K562 (cell line): ENCODE measurements at regions not wholly inside any gene's neighbourhood (a gene's known extent, or its start where the extent isn't known, plus 50 kb on each side); places are given as distances from the start of the nearest gene placed in this dataset.

ENCODE experiments used
- ATAC-seq: fragments of 200-7000 bp; cut with Tn5 transposase; 3 replicates; pipeline ENCODE4 v1.9.1; 2020; ENCODE audit warnings: moderate library complexity
- BruUV-seq: library from RNA; stranded (reverse); fragments of 400-500 nt; replicated peaks from 2 replicates; lab custom pipeline; 2021; lab: Mats Ljungman, UMichigan
- CTCF ChIA-PET: fragments of 300-600 bp; formaldehyde crosslinking; extraction: SDS; loops from one replicate; lab custom pipeline; 2021; ENCODE audit warnings: low intra/inter-chr PET ratio; lab: Yijun Ruan, JAX
- POLR2A ChIA-PET: fragments of 300-600, 350-650 bp; sonication (Branson Sonifier 250); formaldehyde crosslinking; extraction: SDS; loops from one replicate; lab custom pipeline; 2021; ENCODE audit warnings: antibody characterized with exemption, inconsistent platforms; lab: Yijun Ruan, JAX
- DNase-seq, 4 experiments: peaks; one replicate each; pipeline versions ENCODE4 v3.0.0 to v3.0.0-alpha.2; 2011 to 2018; ENCODE audit warnings: low spot score in 3 of 4, mixed read lengths in 3 of 4; ENCODE audit errors: extremely low read depth in 1 of 4
- FAIRE-seq: peaks from 2 replicates; lab custom pipeline; 2011; peaks lifted over from hg19 to GRCh38; lab: Jason Lieb, UNC
- H2AFZ ChIP-seq: 2 replicates; pipeline ENCODE4 v1.6.0; 2011; ENCODE audit warnings: low read depth, low read length, control low read depth, inconsistent platforms
- H3K27ac ChIP-seq: fragments of 200-600 bp; 3 replicates; pipeline ENCODE4 v1.8.0; 2011; ENCODE audit warnings: low read depth, mild to moderate bottlenecking, control low read depth, inconsistent platforms, low read length, moderate library complexity, mixed read lengths; ENCODE audit errors: extremely low read depth
- H3K27me3 ChIP-seq, 2 experiments: fragments of 300-600 bp in 1 of 2; 2 replicates in 1 of 2; 3 replicates in 1 of 2; pipeline versions ENCODE4 v1.6.0 to v1.8.0; 2011; ENCODE audit warnings: inconsistent platforms in 2 of 2, low read length in 2 of 2, mild to moderate bottlenecking in 1 of 2, mixed read lengths in 1 of 2, moderate library complexity in 1 of 2; ENCODE audit not compliant: control insufficient read depth in 2 of 2, insufficient read depth in 2 of 2
- H3K36me3 ChIP-seq: fragments of 300-600 bp; 3 replicates; pipeline ENCODE4 v1.8.0; 2011; ENCODE audit warnings: mild to moderate bottlenecking, low read length, inconsistent platforms; ENCODE audit not compliant: control insufficient read depth, insufficient read depth
- H3K4me1 ChIP-seq, 2 experiments: fragments of 200-600 bp in 1 of 2; replicated peaks in 1 of 2; 2 replicates in 1 of 2; 3 replicates in 1 of 2; pipeline versions ENCODE4 v1.5.1 to v1.8.0; 2011; ENCODE audit warnings: inconsistent platforms in 2 of 2, low read length in 2 of 2, mild to moderate bottlenecking in 1 of 2, mixed read lengths in 1 of 2, moderate library complexity in 1 of 2; ENCODE audit not compliant: control insufficient read depth in 2 of 2, insufficient read depth in 2 of 2
- H3K4me2 ChIP-seq: 2 replicates; pipeline ENCODE4 v1.6.1; 2011; ENCODE audit warnings: low read length, control low read depth, inconsistent platforms, mixed read lengths; ENCODE audit not compliant: insufficient read depth
- H3K4me3 ChIP-seq: fragments of 200-600 bp; sonication (generic), shearing (Covaris generic); 2 replicates; pipeline ENCODE4 v1.5.1; 2016; ENCODE audit warnings: control low read depth, inconsistent platforms
- H3K79me2 ChIP-seq: fragments of 200-600 bp; 3 replicates; pipeline ENCODE4 v1.8.0; 2011; ENCODE audit warnings: low read length, inconsistent platforms; ENCODE audit not compliant: control insufficient read depth, insufficient read depth
- H3K9ac ChIP-seq, 2 experiments: 2 replicates each; pipeline versions ENCODE4 v1.6.0 to v1.6.1; 2011; ENCODE audit warnings: low read depth in 2 of 2, low read length in 2 of 2, control low read depth in 1 of 2, inconsistent platforms in 1 of 2, mild to moderate bottlenecking in 1 of 2, mixed read lengths in 1 of 2; ENCODE audit not compliant: insufficient read depth in 1 of 2
- H3K9me1 ChIP-seq: one replicate; pipeline ENCODE4 v1.6.0; 2011; ENCODE audit warnings: inconsistent platforms, mild to moderate bottlenecking, low read length, moderate library complexity; ENCODE audit not compliant: control insufficient read depth, insufficient read depth
- H3K9me3 ChIP-seq: replicated peaks from 2 replicates; pipeline ENCODE4 v1.5.1; 2011; ENCODE audit warnings: low read depth, low read length, inconsistent platforms; ENCODE audit not compliant: control insufficient read depth, insufficient read depth
- H4K20me1 ChIP-seq: replicated peaks from 2 replicates; pipeline ENCODE4 v1.6.1; 2011; ENCODE audit warnings: low read length, inconsistent platforms, mixed read lengths; ENCODE audit not compliant: control insufficient read depth, insufficient read depth
- ARID3B ChIP-seq: fragments of 250-450 bp; sonication (Bioruptor Pico); IDR thresholded peaks from 2 replicates; pipeline ENCODE4 v1.4.0; 2020; ENCODE audit warnings: borderline replicate concordance
- CHD1 ChIP-seq: fragments of 200-600 bp; sonication (generic); IDR thresholded peaks from one replicate; pipeline ENCODE4 v1.6.1; 2012; ENCODE audit warnings: mild to moderate bottlenecking, moderate library complexity, low read length, inconsistent platforms
- HNRNPK ChIP-seq: fragments of 200-400 bp; formaldehyde crosslinking; IDR thresholded peaks from one replicate; pipeline ENCODE4 v1.6.1; 2018; ENCODE audit warnings: mild to moderate bottlenecking, low read depth, low read length; ENCODE audit not compliant: poor library complexity, severe bottlenecking
- MNT ChIP-seq, 2 experiments: fragments of 450-650 bp; conservative IDR thresholded peaks; 2 replicates each; pipeline ENCODE4 v1.6.1; 2017; ENCODE audit warnings: mild to moderate bottlenecking in 2 of 2, moderate library complexity in 2 of 2
- THAP12 ChIP-seq: fragments of 250-450 bp; sonication (Bioruptor Pico); IDR thresholded peaks from 2 replicates; pipeline ENCODE4 v1.9.0; 2021; ENCODE audit warnings: mild to moderate bottlenecking, inconsistent platforms
- WGBS: fragments of 100-300 bp; shearing (Covaris generic); methylation state at CpG from one replicate; pipeline ENCODE4 v1.1.6; 2016; ENCODE audit warnings: low coverage, mixed read lengths; ENCODE audit not compliant: insufficient coverage; ENCODE audit errors: missing lambda C conversion rate; 5-methylcytosine and 5-hydroxymethylcytosine counted together
- in situ Hi-C: fragments of 300-500 bp; cut with MboI; formaldehyde crosslinking; loops from 4 replicates; pipeline ENCODE4 v1.15.0; 2018; ENCODE audit warnings: inconsistent platforms, mixed read lengths
- intact Hi-C: fragments of 100-400 bp; cut with micrococcal nuclease; formaldehyde crosslinking; loops from 2 replicates; pipeline ENCODE4 v1.14.2; 2022

- POLR2A ChIA-PET, result no interaction called here
- Histone ChIP-seq H2AFZ (no peak overlapping the region), H3K4me3 (no peak overlapping the region), H3K27ac (no peak overlapping the region), H3K79me2 (no peaks in the 10 kb centered on the region), H3K4me1 (no peaks in the 10 kb centered on the region), H3K27me3 (no peaks in the 10 kb centered on the region), H3K36me3 (no peaks in the 10 kb centered on the region), H3K9ac (no peak overlapping the region), H3K9me1 (no peaks in the 10 kb centered on the region), H3K4me2 (no peak overlapping the region), H4K20me1 (no peaks in the 10 kb centered on the region), H3K9me3 (peaks cover 4% of the 10 kb centered on the region; the same call in 1 of the 2 replicates)
- FAIRE-seq (no peak), ATAC-seq (no peak), DNase-seq (no peak)
- no TSS peak for BruUV-seq
- in situ Hi-C loops (no loop called here), intact Hi-C loops (no loop called here)
- TF ChIP-seq HNRNPK (no peak), CHD1 (no peak), MNT (conservative IDR thresholded peaks at IDR 0.05) (no peak)
- 0% methylated on average over 2 of the region's 2 CpGs for WGBS
- CTCF ChIA-PET, result no interaction called here
Observed at GRCh38 chr1:106465666-106466065, 590.8 kb upstream of the PRMT6 start.

- BruUV-seq, result no TSS peak
- 0% methylated on average over 3 of the region's 3 CpGs for WGBS
- TF ChIP-seq ARID3B (CRISPR knock-in tag), result no peak
- TF ChIP-seq THAP12 (CRISPR knock-in tag), result no peak
Observed at GRCh38 chr1:106480629-106481028, 575.8 kb upstream of the PRMT6 start.

More at GRCh38 chr1:106480629-106481028, 575.8 kb upstream of the PRMT6 start:
- DNase-seq, result no peak
- no peaks in the 10 kb centered on the region for H3K4me1 ChIP-seq
- no peaks in the 10 kb centered on the region for H3K9me1 ChIP-seq
- no peak overlapping the region for H2AFZ ChIP-seq
- H3K9me3 ChIP-seq, result no peaks in the 10 kb centered on the region
- ATAC-seq, result no peak
- no peaks in the 10 kb centered on the region for H3K36me3 ChIP-seq
- no peak overlapping the region for H3K9ac ChIP-seq
- in situ Hi-C loops, result no loop called here
- no peaks in the 10 kb centered on the region for H3K79me2 ChIP-seq
- FAIRE-seq, result no peak
- ChIA-PET CTCF (no interaction called here), POLR2A (no interaction called here)
- no peak overlapping the region for H3K4me3 ChIP-seq
- no peak overlapping the region for H3K27ac ChIP-seq
- H4K20me1 ChIP-seq, result no peaks in the 10 kb centered on the region
- no peaks in the 10 kb centered on the region for H3K27me3 ChIP-seq
- intact Hi-C loops, result no loop called here
- H3K4me2 ChIP-seq, result no peak overlapping the region
